ENCODE measurements at regions not wholly inside any gene's neighbourhood (a gene's known extent, or its start where the extent isn't known, plus 50 kb on each side); places are given as distances from the start of the nearest gene placed in this dataset.

DNA sequence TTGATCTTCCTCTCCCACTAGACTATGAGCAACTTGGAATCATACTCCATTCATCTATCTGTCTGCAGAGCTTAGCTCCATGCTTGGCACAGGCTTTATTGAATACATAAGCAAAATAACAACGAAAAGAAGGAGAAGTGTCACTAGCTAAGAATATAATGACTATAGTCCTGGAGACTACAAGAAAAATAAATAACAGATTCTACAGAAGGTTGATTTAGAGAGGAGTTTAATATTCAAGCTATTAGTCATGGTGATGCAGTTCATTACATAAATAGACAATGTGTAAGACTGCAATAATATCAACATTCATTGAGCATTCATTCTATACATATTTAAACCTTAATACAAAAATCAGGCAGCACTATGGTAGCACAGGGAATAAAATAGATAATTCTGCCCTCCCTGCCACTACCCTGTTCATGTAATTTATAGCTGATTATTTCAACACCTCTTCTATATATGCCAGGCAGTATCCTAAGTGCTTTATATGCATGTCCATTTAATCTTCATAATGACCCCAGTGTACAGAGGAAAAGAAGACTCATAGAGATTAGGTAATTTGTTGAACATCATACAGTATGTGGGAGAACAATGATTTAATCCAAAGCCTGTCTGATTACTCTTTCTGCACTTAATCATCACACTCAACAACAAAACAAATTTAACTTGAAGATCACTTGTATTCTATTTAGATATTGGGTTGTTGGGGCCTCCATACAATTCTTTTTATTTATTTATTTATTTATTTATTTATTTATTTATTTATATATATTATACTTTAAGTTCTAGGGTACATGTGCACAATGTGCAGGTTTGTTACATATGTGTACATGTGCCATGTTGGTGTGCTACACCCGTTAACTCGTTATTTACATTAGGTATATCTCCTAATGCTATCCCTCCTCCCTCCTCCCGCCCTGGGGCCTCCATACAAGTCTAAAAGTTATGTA lies 165.3 kb downstream of the RNF152 start:
- H3K9me3 ChIP-seq (ENCODE audit: control insufficient read depth, low read length), result no peaks in the 10 kb centered on the region
- peaks cover 19% of the 10 kb centered on the region for H3K4me1 ChIP-seq (ENCODE audit: control insufficient read depth, insufficient read depth, low read length)
- peak; percentile 29 for DNase-seq (ENCODE audit: low read depth)
- H3K27me3 ChIP-seq (replicated peaks; ENCODE audit: control insufficient read depth, insufficient read depth, low read length), result no peaks in the 10 kb centered on the region
- H3K4me3 ChIP-seq (ENCODE audit: low read length), result no peak overlapping the region
- no peak overlapping the region for H3K9ac ChIP-seq (ENCODE audit: low read length)
- no peaks in the 10 kb centered on the region for H3K36me3 ChIP-seq (ENCODE audit: control insufficient read depth, insufficient read depth, low read length, severe bottlenecking)

DNA sequence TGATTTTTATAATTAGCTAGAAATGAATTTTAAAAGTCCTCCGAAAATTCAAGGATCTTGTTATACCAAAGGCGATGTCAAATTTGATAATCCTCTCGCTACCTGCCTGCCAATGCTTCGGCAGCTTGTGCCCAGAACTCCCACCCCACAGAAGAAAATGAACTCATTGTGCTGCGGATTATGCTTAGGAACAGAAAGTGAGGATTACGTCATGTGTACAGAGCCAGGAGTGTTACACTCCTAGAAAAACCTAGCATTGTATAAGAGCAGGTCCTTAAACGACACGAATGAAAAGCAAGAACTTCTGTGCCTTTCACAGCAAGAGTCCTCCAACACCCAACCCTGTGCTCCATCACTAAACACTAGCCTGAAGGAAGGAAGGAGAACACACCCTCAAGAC lies 168.3 kb downstream of the RNF152 start:
- Histone ChIP-seq H3K4me3 (ENCODE audit: low read length) (no peak overlapping the region), H3K4me1 (ENCODE audit: control insufficient read depth, insufficient read depth, low read length) (no peaks in the 10 kb centered on the region), H3K9ac (ENCODE audit: low read length) (no peak overlapping the region), H3K27me3 (replicated peaks; ENCODE audit: control insufficient read depth, insufficient read depth, low read length) (peaks cover 4% of the 10 kb centered on the region), H3K9me3 (ENCODE audit: control insufficient read depth, low read length) (no peaks in the 10 kb centered on the region), H3K36me3 (ENCODE audit: control insufficient read depth, insufficient read depth, low read length, severe bottlenecking) (no peaks in the 10 kb centered on the region)
- DNase-seq (ENCODE audit: low read depth), result no peak

DNA sequence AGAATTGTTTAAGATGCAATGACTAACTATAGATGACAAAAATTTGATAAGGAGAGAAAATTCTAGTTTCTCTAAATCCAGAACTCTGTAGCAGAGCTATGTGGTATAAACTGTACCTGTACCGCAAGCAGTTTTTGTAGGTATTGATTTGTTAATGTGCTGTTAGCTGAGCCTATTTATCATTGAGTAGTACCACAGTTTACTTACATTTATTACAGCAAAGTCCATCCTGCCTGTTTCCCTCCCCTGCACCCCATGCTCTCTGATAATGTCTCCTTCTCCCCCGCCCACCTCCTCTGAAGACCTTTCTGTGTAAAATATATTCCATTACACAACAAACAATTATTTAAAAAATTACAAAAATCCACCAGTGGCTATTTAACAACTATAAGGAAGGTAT lies 170.6 kb downstream of the RNF152 start:
- H3K27me3 ChIP-seq (replicated peaks; ENCODE audit: control insufficient read depth, insufficient read depth, low read length), result peaks cover 11% of the 10 kb centered on the region
- no peaks in the 10 kb centered on the region for H3K9me3 ChIP-seq (ENCODE audit: control insufficient read depth, low read length)
- H3K9ac ChIP-seq (ENCODE audit: low read length), result no peak overlapping the region
- H3K4me1 ChIP-seq (ENCODE audit: control insufficient read depth, insufficient read depth, low read length), result no peaks in the 10 kb centered on the region
- H3K36me3 ChIP-seq (ENCODE audit: control insufficient read depth, insufficient read depth, low read length, severe bottlenecking), result no peaks in the 10 kb centered on the region
- H3K4me3 ChIP-seq (ENCODE audit: low read length), result no peak overlapping the region
- DNase-seq (ENCODE audit: low read depth), result no peak

DNA sequence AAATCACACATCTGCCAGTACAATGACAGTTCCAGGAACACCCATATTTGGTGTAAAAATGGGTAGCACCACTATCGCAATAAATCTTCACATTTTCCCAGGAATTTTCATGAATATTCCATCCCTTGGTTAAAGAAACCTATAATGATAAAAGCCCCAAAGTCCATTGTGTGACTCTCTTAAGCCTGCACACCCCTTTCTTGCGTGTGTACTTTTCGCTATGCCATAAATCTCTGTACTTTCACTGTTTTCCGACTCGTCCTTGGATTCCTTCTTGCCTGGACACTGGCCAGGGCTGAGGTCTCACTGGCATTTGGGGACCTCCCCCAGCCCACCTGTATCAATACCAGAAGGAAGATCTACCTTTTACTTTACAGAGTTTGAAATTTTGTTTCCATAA lies 172.3 kb downstream of the RNF152 start:
- H3K27me3 ChIP-seq (replicated peaks; ENCODE audit: control insufficient read depth, insufficient read depth, low read length), result peaks cover 11% of the 10 kb centered on the region
- no peaks in the 10 kb centered on the region for H3K9me3 ChIP-seq (ENCODE audit: control insufficient read depth, low read length)
- no peak for DNase-seq (ENCODE audit: low read depth)
- H3K36me3 ChIP-seq (ENCODE audit: control insufficient read depth, insufficient read depth, low read length, severe bottlenecking), result no peaks in the 10 kb centered on the region
- no peaks in the 10 kb centered on the region for H3K4me1 ChIP-seq (ENCODE audit: control insufficient read depth, insufficient read depth, low read length)
- H3K9ac ChIP-seq (ENCODE audit: low read length), result no peak overlapping the region
- no peak overlapping the region for H3K4me3 ChIP-seq (ENCODE audit: low read length)

DNA sequence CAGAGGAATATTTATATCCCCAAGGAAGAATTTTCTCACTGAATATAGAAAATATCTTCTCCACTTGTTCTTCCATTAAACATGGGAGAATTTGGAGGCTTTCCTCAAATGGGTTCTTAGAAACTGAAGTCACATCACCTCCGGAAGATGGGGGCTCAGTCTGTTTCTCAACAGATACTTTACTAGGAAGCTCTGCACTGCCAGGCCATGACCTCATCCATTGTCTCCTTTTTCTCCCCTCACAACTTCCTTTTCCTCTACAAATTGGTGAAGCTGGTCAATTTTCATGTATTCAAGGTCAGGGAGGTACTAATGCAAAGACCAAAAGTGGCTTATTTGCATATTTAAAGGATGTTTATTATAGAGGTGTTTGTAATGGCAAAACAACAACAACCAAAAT lies 173.1 kb downstream of the RNF152 start:
- Histone ChIP-seq H3K9me3 (ENCODE audit: control insufficient read depth, low read length) (no peaks in the 10 kb centered on the region), H3K36me3 (ENCODE audit: control insufficient read depth, insufficient read depth, low read length, severe bottlenecking) (no peaks in the 10 kb centered on the region), H3K27me3 (replicated peaks; ENCODE audit: control insufficient read depth, insufficient read depth, low read length) (peaks cover 11% of the 10 kb centered on the region), H3K4me1 (ENCODE audit: control insufficient read depth, insufficient read depth, low read length) (no peaks in the 10 kb centered on the region), H3K9ac (ENCODE audit: low read length) (no peak overlapping the region), H3K4me3 (ENCODE audit: low read length) (no peak overlapping the region)
- DNase-seq (ENCODE audit: low read depth), result no peak

DNA sequence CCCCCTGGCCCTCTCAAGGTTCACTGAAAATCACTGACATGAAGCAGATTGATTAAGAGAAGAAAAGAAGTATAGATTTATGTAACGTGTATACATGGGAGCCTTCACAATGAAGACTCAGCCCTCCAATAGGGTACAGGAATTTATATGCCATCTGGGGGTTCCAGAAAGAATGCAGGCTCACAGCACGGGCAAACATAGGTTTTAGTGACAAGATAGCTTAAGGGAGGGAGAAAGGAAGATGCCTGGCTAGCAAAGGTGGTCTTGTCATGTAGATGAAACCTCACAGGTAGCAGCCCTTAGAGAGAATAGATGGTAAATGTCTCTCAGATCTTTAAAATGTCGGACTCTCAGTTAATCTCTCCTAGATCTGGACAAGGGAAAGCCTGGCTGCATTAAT lies 173.9 kb downstream of the RNF152 start:
- Histone ChIP-seq H3K4me1 (ENCODE audit: control insufficient read depth, insufficient read depth, low read length) (no peaks in the 10 kb centered on the region), H3K27me3 (replicated peaks; ENCODE audit: control insufficient read depth, insufficient read depth, low read length) (peaks cover 11% of the 10 kb centered on the region), H3K36me3 (ENCODE audit: control insufficient read depth, insufficient read depth, low read length, severe bottlenecking) (no peaks in the 10 kb centered on the region), H3K9me3 (ENCODE audit: control insufficient read depth, low read length) (no peaks in the 10 kb centered on the region), H3K9ac (ENCODE audit: low read length) (no peak overlapping the region), H3K4me3 (ENCODE audit: low read length) (no peak overlapping the region)
- no peak for DNase-seq (ENCODE audit: low read depth)

DNA sequence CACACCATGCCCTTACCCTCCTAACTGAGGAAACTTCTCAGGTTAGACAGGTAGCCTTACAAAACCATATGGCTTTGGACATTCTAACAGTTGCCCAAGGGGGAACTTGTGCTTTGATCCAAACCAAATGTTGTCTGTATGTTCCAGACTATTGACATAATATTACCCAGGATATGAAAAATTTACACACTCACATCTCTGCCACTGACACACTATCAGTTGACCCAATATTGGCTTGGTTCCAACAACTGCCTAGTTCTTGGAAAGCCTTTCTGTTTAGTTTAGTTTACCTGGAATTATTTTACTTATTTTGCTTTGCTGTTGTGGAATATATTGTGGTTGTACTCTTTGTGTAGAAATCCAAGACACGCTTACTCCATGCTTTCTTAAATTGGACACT lies 178.4 kb downstream of the RNF152 start:
- Histone ChIP-seq H3K4me1 (ENCODE audit: control insufficient read depth, insufficient read depth, low read length) (no peaks in the 10 kb centered on the region), H3K9ac (ENCODE audit: low read length) (no peak overlapping the region), H3K4me3 (ENCODE audit: low read length) (no peak overlapping the region), H3K27me3 (replicated peaks; ENCODE audit: control insufficient read depth, insufficient read depth, low read length) (peaks cover 6% of the 10 kb centered on the region), H3K36me3 (ENCODE audit: control insufficient read depth, insufficient read depth, low read length, severe bottlenecking) (no peaks in the 10 kb centered on the region), H3K9me3 (ENCODE audit: control insufficient read depth, low read length) (no peaks in the 10 kb centered on the region)
- DNase-seq (ENCODE audit: low read depth), result no peak

DNA sequence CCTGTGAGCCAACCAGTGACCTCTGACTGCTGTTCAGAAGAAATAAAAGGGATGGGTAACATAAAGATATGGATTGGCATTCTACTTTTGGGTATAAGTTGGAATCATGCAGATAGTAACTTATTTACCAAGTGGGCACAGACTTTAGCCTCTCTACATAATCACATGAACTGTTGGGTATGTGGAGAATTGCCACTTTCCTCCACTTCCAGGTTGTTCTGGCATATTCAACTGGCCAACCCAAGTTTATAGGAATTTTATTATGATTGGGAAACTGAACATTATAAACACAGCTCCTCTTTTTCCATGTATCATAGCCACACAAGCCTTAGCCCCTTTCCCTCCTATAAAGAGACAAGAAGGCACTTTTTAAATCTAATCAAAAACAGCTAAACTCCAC lies 179.3 kb downstream of the RNF152 start:
- no peak overlapping the region for H3K4me3 ChIP-seq (ENCODE audit: low read length)
- H3K27me3 ChIP-seq (replicated peaks; ENCODE audit: control insufficient read depth, insufficient read depth, low read length), result no peaks in the 10 kb centered on the region
- H3K4me1 ChIP-seq (ENCODE audit: control insufficient read depth, insufficient read depth, low read length), result no peaks in the 10 kb centered on the region
- H3K9ac ChIP-seq (ENCODE audit: low read length), result no peak overlapping the region
- no peaks in the 10 kb centered on the region for H3K9me3 ChIP-seq (ENCODE audit: control insufficient read depth, low read length)
- DNase-seq (ENCODE audit: low read depth), result no peak
- H3K36me3 ChIP-seq (ENCODE audit: control insufficient read depth, insufficient read depth, low read length, severe bottlenecking), result no peaks in the 10 kb centered on the region

DNA sequence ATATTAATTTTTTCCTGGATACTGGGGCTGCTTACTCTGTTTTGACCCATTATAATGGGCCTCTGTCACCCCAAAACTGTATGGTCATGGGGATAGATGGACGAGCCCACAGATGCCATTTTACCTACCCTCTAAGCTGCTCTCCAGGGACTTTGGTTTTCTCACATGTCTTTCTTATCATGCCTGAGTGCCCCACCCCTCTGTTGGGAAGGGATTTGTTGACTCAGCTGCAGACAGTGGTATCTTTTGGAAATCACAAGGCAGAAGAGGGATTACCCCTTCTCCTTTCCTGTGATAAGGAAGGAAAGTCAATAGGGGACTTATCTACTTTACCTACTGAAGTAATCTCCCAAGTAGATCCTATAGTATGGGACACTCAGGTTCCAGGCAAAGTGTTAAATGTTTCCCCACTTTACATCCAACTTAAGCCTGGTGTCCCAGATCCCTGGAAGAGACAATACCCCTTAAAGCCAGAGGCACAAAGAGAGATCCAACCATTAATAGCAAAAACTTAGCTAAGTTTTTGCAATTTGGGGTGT lies 182.7 kb downstream of the RNF152 start:
- H3K9me3 ChIP-seq (ENCODE audit: control insufficient read depth, low read length), result no peaks in the 10 kb centered on the region
- H3K4me3 ChIP-seq (ENCODE audit: low read length), result no peak overlapping the region
- no peak for DNase-seq (ENCODE audit: low read depth)

DNA sequence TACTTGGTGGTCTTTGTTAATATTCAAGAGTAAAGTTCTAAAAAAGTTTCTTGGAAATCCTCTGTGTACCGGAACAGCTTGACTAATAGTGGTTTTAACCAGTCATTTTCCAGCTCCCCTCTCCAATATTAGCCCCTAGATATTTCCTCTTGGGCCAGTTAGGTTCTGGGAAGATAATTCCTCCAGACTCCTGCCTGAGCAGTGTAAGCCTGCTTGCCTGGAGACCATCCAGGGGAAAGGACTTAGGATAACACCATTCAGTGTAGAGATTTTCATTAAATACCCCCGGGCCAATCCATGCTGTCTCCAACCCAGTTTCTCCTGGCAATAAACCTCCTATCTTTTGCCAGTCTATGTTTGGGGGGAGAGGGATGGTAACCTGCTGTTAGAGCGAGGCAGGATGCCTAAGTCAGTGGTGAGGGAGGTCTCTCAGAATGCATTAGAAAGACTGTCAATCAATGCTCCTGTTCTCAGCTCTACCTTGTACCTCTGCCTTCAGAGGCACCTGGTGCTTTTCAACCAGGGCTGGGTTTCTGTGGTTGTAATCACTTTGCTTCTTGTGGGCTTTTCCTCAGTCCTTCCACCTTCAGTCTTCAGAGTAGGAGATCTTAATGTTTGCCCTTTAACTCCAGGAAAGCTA lies 186.4 kb downstream of the RNF152 start:
- Histone ChIP-seq H3K4me3 (ENCODE audit: low read length) (no peak overlapping the region), H3K36me3 (ENCODE audit: control insufficient read depth, insufficient read depth, low read length, severe bottlenecking) (no peaks in the 10 kb centered on the region), H3K27me3 (replicated peaks; ENCODE audit: control insufficient read depth, insufficient read depth, low read length) (no peaks in the 10 kb centered on the region), H3K4me1 (ENCODE audit: control insufficient read depth, insufficient read depth, low read length) (no peaks in the 10 kb centered on the region), H3K9me3 (ENCODE audit: control insufficient read depth, low read length) (no peaks in the 10 kb centered on the region), H3K9ac (ENCODE audit: low read length) (no peak overlapping the region)
- no peak for DNase-seq (ENCODE audit: low read depth)

More for the DNA sequence above, 182.7 kb downstream of the RNF152 start:
- H3K36me3 ChIP-seq (ENCODE audit: control insufficient read depth, insufficient read depth, low read length, severe bottlenecking), result no peaks in the 10 kb centered on the region
- no peak overlapping the region for H3K9ac ChIP-seq (ENCODE audit: low read length)
- no peaks in the 10 kb centered on the region for H3K27me3 ChIP-seq (replicated peaks; ENCODE audit: control insufficient read depth, insufficient read depth, low read length)
- no peaks in the 10 kb centered on the region for H3K4me1 ChIP-seq (ENCODE audit: control insufficient read depth, insufficient read depth, low read length)

DNA sequence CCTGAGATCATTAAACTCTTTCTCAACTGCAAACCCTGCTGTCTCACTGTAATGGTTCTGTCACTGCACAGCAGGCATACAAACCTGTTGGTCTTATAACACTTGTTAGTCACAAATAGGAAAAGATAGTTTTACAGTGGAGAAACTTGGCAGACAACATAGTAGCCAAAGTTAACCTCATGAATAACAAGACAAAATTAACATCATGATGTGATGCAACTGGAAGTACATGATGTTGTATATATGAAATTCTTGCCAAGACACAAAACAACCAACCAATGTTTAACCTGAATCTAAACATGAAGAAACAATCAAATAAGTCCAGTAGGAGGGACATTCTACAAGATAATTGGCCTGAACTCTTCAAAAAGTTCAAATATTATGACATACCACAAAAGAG lies 189.3 kb downstream of the RNF152 start:
- DNase-seq (ENCODE audit: low read depth), result peak; percentile 67
- Histone ChIP-seq H3K36me3 (ENCODE audit: control insufficient read depth, insufficient read depth, low read length, severe bottlenecking) (no peaks in the 10 kb centered on the region), H3K4me3 (ENCODE audit: low read length) (no peak overlapping the region), H3K9ac (ENCODE audit: low read length) (no peak overlapping the region), H3K27me3 (replicated peaks; ENCODE audit: control insufficient read depth, insufficient read depth, low read length) (no peaks in the 10 kb centered on the region), H3K9me3 (ENCODE audit: control insufficient read depth, low read length) (no peaks in the 10 kb centered on the region), H3K4me1 (ENCODE audit: control insufficient read depth, insufficient read depth, low read length) (no peaks in the 10 kb centered on the region)

All from adipocyte (in vitro differentiated cells).